ENCODE measurements at regions not wholly inside any gene's neighbourhood (a gene's known extent, or its start where the extent isn't known, plus 50 kb on each side); places are given as distances from the start of the nearest gene placed in this dataset.

DNA sequence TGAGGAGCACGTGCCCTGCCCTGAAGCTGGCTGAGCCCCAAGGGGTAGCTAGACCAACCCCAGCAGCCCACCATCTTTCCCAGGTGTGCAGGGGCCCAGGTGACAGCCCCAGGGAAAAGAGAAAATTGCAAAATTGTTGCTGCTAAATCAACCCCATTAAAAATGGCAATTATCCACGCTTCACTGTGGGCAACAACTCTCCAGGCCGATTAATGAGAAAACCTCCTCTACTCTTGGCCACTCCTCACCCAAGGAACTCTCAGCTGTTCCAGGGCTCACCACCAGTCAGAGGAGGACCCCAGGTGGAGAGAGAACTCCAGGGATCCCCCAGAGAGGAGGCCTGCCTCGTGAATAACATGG, 516.1 kb upstream of the MGMT start:
- ChIA-PET POLR2A (no interaction called here), CTCF (no interaction called here)
- TF ChIP-seq, protein P1, sequence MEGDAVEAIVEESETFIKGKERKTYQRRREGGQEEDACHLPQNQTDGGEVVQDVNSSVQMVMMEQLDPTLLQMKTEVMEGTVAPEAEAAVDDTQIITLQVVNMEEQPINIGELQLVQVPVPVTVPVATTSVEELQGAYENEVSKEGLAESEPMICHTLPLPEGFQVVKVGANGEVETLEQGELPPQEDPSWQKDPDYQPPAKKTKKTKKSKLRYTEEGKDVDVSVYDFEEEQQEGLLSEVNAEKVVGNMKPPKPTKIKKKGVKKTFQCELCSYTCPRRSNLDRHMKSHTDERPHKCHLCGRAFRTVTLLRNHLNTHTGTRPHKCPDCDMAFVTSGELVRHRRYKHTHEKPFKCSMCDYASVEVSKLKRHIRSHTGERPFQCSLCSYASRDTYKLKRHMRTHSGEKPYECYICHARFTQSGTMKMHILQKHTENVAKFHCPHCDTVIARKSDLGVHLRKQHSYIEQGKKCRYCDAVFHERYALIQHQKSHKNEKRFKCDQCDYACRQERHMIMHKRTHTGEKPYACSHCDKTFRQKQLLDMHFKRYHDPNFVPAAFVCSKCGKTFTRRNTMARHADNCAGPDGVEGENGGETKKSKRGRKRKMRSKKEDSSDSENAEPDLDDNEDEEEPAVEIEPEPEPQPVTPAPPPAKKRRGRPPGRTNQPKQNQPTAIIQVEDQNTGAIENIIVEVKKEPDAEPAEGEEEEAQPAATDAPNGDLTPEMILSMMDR (IDR thresholded peaks at IDR 0.05; ENCODE audit: insufficient read depth, low read length, missing control alignments) = no peak
- no peak overlapping the region for H3K4me3 ChIP-seq (ENCODE audit: low read depth, low read length)
- DNase-seq (ENCODE audit: low read depth, low spot score) = no peak

DNA sequence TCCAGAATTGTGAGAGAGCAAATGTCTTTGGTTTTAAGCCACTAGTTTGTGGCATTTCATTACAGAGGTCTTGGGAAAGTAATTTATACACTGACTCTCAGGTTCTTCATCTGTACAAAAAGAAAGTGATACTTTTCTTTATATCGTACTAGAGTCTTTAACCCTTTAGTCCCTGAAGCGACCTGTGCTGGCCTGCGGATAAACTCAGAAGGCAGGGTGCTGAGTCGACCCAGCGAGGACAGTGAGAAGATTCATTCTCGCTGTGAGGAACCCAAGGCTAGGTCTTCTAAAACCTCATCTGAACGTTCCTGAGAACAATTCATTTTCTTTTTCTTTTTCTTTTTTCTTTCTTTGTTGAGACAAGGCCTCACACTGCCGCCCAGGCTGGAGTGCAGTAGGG, 514.2 kb upstream of the MGMT start:
- CTCF ChIA-PET = no interaction called here
- POLR2A ChIA-PET = no interaction called here
- TF ChIP-seq, protein P1 (IDR thresholded peaks at IDR 0.05; ENCODE audit: insufficient read depth, low read length, missing control alignments) = no peak
- DNase-seq (ENCODE audit: low read depth, low spot score) = no peak
- H3K4me3 ChIP-seq (ENCODE audit: low read depth, low read length) = no peak overlapping the region

DNA sequence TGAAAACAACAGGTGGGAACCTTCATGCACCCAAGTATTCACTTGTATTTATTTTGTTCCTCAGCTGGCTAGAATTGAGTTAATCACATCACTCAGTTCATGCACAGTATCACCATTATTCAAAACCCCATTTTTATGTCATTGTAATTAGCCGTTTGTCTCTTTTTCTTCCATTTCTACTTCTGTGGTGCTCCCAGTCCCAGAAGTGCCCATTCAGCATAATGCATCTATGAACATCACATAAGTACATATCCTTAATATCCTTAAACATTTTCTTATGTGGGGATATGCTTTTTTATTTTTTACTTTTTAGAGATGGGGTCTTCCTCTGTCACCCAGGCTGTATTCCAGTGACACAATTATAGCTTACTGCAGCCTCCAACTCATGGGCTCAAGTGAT, 510.9 kb upstream of the MGMT start:
- DNase-seq (ENCODE audit: low read depth, low spot score) = no peak
- CTCF ChIA-PET = no interaction called here
- TF ChIP-seq, protein P1 (IDR thresholded peaks at IDR 0.05; ENCODE audit: insufficient read depth, low read length, missing control alignments) = no peak
- H3K4me3 ChIP-seq (ENCODE audit: low read depth, low read length) = no peak overlapping the region
- POLR2A ChIA-PET = no interaction called here

DNA sequence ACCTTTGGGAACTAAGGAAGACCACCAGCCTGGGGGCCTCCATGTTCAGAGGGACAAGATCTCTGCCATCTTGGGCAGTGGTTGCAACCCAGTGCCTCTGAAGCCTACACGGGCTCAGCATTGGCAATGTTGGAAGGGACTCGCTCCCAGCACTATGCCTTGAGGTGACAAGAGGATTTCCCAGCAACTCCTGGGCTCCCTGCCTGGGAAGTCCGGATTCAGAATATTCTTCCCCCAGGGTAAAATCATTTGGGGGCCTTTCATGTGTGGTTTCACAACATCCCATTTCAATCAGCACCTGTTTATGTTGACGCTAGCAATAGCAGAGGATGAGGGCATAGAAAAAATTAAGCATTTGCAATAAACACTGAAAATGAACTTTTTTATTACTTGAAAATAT, 509.8 kb upstream of the MGMT start:
- CTCF ChIA-PET = no interaction called here
- POLR2A ChIA-PET = no interaction called here

DNA sequence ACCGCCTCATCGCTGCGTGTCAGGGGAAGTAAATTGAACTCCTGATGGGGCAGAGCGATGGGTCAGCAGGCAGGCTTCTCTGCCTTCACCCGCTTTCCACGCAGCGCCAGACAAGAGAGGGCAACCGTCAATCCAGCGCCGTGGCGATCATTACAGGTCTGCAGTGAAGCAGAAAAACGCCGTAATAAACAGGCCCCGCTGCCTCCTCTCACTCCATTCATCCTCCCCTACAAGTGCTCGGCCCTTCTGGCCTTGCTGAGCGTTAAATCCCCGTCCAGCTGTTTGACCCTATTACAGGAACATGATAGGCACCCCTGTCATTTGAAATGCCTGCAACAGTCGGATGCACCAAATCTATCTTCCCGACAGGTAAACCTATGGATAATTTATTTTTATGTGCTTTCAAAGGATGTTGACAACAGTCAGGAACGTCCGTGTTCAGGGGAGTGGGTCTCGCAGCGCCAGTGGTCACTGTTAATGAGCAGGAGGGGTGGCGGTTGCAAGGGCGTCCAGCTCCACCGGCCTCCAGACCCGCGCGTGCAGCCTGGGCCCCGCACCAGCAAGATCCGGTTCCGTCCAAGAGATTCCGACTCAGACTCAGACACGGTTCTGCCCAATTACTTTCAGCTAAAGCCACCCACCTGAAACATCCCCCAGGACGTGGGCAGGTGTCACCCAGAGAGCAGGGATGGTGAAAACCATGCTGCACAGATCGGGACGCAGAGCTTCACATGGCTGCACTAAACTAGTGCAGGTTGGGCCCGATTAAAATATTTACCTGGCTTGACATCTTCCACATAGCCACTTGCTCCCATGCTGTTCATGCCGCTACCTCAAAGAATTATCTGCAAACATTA, 508.0 kb upstream of the MGMT start:
- DNase-seq (ENCODE audit: low read depth, low spot score) = no peak
- POLR2A ChIA-PET = no interaction called here
- no peak overlapping the region for H3K4me3 ChIP-seq (ENCODE audit: low read depth, low read length)
- CTCF ChIA-PET = no interaction called here
- TF ChIP-seq, protein P1 (IDR thresholded peaks at IDR 0.05; ENCODE audit: insufficient read depth, low read length, missing control alignments) = no peak

More for the DNA sequence above, 509.8 kb upstream of the MGMT start:
- TF ChIP-seq, protein P1 (IDR thresholded peaks at IDR 0.05; ENCODE audit: insufficient read depth, low read length, missing control alignments) = no peak
- no peak overlapping the region for H3K4me3 ChIP-seq (ENCODE audit: low read depth, low read length)
- no peak for DNase-seq (ENCODE audit: low read depth, low spot score)

DNA sequence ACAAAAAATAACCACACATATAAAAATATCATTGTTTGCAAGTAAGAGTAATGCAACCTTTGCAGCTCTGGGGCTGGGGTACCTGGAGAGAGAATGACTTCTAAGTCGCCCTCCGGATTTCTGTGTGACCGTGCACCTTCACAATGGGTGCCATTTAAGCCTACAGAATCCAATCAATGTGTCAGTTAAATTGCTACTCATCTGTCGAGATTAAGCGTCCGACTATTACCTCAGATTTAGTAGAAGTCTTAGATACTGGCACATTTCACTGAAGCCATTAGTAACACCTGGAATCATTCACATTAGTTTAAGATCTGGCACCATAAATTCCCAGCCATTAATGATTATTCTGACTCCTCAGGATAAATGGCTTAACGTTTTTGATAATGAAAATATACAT, 507.3 kb upstream of the MGMT start:
- POLR2A ChIA-PET = no interaction called here
- DNase-seq (ENCODE audit: low read depth, low spot score) = no peak
- no peak overlapping the region for H3K4me3 ChIP-seq (ENCODE audit: low read depth, low read length)
- CTCF ChIA-PET = no interaction called here
- TF ChIP-seq, protein P1 (IDR thresholded peaks at IDR 0.05; ENCODE audit: insufficient read depth, low read length, missing control alignments) = no peak
